ENCODE measurements at regions not wholly inside any gene's neighbourhood (a gene's known extent, or its start where the extent isn't known, plus 50 kb on each side); places are given as distances from the start of the nearest gene placed in this dataset.
"Not testable (repeated sequence)": the region's sequence is repeated elsewhere in the genome, so short reads cannot be mapped to it uniquely, and the experiment has no call there.

DNA sequence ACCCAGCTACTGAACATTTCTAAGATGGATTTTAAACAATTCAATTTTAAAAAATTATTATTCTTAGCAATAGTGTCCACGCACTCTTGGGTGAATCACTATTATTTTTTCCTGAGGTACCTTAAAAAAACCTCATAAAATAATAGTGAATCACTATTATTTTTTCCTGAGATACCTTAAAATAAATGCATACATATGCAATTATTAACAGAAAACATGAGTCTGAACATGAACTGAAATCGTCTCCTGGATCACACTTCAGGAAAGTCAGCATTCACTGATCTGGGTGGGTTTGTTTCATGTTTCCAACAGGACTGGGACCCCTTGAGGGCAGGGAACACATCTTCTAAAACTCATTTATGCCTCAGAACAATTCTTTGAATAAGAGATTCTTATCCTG, 63.1 kb upstream of the IFNLR1 start:
- DNase-seq (no peak), ATAC-seq (ENCODE audit: low FRiP score in 2 of 2) (no peak)
- Histone ChIP-seq H3K27me3 (no peaks in the 10 kb centered on the region), H3K36me3 (no peaks in the 10 kb centered on the region), H3K4me1 (no peaks in the 10 kb centered on the region), H3K9me3 (no peaks in the 10 kb centered on the region), H3K27ac (no peak overlapping the region), H3K4me3 (no peak overlapping the region)
- no peak for TF ChIP-seq POLR2A (IDR thresholded peaks at IDR 0.05)
- TF ChIP-seq, protein P1, sequence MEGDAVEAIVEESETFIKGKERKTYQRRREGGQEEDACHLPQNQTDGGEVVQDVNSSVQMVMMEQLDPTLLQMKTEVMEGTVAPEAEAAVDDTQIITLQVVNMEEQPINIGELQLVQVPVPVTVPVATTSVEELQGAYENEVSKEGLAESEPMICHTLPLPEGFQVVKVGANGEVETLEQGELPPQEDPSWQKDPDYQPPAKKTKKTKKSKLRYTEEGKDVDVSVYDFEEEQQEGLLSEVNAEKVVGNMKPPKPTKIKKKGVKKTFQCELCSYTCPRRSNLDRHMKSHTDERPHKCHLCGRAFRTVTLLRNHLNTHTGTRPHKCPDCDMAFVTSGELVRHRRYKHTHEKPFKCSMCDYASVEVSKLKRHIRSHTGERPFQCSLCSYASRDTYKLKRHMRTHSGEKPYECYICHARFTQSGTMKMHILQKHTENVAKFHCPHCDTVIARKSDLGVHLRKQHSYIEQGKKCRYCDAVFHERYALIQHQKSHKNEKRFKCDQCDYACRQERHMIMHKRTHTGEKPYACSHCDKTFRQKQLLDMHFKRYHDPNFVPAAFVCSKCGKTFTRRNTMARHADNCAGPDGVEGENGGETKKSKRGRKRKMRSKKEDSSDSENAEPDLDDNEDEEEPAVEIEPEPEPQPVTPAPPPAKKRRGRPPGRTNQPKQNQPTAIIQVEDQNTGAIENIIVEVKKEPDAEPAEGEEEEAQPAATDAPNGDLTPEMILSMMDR (IDR thresholded peaks at IDR 0.05) = no peak
- no peak for TF ChIP-seq EP300 (IDR thresholded peaks at IDR 0.05)
- no peak for TF ChIP-seq POLR2AphosphoS5 (IDR thresholded peaks at IDR 0.05)
- WGBS, 2 donors = 95 to 96% methylated on average over 2 of the region's 2 CpGs

DNA sequence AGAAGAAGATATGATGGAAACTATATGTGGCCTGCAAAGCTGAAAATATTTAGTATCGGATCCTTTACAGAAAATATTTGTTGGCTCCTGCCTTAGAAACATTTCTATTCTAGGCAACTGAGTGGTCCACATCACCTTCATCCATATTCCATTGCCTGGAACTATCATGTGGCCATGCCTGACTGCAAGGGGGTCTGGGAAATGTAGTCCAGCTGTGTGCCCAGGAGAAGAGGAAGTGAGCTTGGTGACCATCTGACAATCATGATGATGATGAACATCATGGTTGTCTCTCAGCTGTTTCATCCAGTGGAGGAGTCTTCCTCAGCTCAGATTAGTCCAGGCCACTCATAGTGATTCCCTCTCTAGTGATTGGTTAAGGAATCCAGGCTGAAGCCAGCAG, 61.8 kb upstream of the IFNLR1 start:
- no peaks in the 10 kb centered on the region for H3K4me1 ChIP-seq
- H3K36me3 ChIP-seq = no peaks in the 10 kb centered on the region
- H3K4me3 ChIP-seq = no peak overlapping the region
- no peak for ATAC-seq (ENCODE audit: low FRiP score in 2 of 2)
- TF ChIP-seq EP300 (IDR thresholded peaks at IDR 0.05) = no peak
- TF ChIP-seq POLR2A (IDR thresholded peaks at IDR 0.05) = no peak
- TF ChIP-seq POLR2AphosphoS5 (IDR thresholded peaks at IDR 0.05) = no peak
- TF ChIP-seq, protein P1 (IDR thresholded peaks at IDR 0.05) = no peak
- DNase-seq = no peak
- no peak overlapping the region for H3K27ac ChIP-seq
- 93 to 100% methylated on average over 1 of the region's 1 CpG for WGBS, 2 donors
- H3K9me3 ChIP-seq = no peaks in the 10 kb centered on the region
- no peaks in the 10 kb centered on the region for H3K27me3 ChIP-seq

DNA sequence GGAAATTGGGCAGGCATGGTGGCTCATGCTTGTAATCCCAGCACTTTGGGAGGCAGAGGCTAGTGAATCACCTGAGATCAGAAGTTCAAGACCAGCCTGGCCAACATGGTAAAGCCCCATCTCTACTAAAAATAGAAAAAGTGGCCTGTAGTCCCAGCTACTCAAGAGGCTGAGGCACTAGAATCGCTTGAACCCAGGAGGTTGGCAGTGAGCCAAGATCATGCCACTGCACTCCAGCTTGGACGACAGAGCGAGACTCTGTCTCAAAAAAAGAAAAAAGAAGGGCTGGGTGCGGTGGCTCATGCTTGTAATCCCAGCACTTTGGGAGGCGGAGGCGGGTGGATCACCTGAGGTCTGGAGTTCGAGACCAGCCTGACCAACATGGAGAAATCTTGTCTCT, 60.2 kb upstream of the IFNLR1 start:
- not testable (repeated sequence) for H3K27me3 ChIP-seq; H3K9me3 ChIP-seq; ATAC-seq (ENCODE audit: low FRiP score in 2 of 2); DNase-seq; H3K36me3 ChIP-seq; H3K27ac ChIP-seq; H3K4me1 ChIP-seq; H3K4me3 ChIP-seq
- 81 to 82% methylated on average over 7 of the region's 7 CpGs for WGBS, 2 donors

DNA sequence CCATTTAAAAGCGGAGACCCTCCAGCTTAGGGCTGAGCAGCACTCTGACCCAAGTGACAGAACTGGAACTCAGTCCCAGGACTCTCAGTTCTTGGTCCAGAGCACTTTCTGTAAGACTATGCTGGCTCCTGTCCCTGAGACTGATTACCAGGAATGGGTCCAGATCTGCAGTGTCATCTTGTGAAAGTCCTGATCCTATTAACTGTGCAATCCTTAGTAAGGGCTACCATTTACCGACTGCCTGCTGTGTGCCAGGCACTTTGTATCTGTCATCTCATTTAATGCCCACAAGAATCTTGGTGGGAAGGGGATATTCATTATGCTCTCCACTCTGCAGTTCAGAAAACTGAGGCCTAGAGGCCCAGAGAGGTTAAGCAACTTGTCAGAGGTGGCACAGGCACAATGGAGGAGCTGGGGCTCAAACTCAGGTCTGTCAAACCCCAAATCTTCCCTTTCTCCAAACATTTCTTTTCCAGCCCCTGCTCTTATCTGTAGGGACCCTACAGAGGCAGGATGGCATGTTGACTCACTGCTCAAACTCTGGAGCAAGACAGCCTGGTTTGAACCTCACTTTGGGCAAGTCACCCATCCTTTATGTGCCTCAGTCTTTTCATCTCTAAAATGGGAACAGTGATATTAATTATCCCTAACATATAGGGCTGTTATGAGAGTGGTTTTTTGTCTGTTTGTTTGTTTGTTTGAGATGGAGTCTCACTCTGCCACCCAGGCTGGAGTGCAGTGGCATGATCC, 57.6 kb upstream of the IFNLR1 start:
- Histone ChIP-seq H3K4me3 (no peak overlapping the region), H3K36me3 (no peaks in the 10 kb centered on the region), H3K27me3 (no peaks in the 10 kb centered on the region), H3K9me3 (no peaks in the 10 kb centered on the region), H3K4me1 (no peaks in the 10 kb centered on the region), H3K27ac (no peak overlapping the region)
- 78 to 79% methylated on average over 2 of the region's 2 CpGs for WGBS, 2 donors
- no peak for TF ChIP-seq POLR2A (IDR thresholded peaks at IDR 0.05)
- TF ChIP-seq, protein P1 (IDR thresholded peaks at IDR 0.05) = no peak
- TF ChIP-seq POLR2AphosphoS5 (IDR thresholded peaks at IDR 0.05) = no peak
- no peak for TF ChIP-seq EP300 (IDR thresholded peaks at IDR 0.05)
- no peak for DNase-seq
- no peak for ATAC-seq (ENCODE audit: low FRiP score in 2 of 2)

DNA sequence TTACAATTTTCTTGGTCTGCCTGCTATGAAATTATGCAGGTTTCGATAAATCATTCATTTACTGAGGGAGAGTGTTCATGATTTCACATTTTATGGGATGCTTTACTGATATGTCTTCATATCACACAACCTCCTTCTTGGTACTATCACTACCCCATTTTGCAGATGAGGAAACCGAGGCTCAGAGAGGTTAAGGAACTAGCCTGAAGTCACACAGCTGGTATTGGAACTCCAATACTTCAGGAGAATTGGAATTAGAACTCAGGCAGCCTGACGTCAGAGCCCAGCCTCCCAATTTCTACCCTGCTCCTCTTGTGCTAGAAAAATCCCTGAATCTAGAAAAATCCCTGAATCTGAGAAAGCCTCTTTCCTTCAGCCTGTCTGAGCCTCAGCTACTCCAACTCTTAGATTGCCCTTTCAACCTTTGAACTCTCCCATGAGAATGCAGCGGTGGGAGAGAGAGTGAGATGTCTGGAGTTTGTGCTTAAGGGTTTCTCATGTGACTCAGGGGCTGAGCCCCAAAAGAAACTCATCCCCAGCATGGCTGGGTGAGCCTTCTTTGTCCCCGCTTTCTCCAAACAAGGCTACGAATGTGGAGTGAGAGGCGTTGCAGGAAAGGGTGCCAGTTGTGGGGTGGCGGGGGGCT, 50.8 kb upstream of the IFNLR1 start:
- Histone ChIP-seq H3K4me3 (no peak overlapping the region), H3K27ac (no peak overlapping the region), H3K4me1 (peaks cover 0 to 8% (median 3%) of the 10 kb centered on the region in 4 donors), H3K9me3 (no peaks in the 10 kb centered on the region), H3K36me3 (no peaks in the 10 kb centered on the region), H3K27me3 (no peaks in the 10 kb centered on the region)
- ATAC-seq (ENCODE audit: low FRiP score in 2 of 2) = no peak
- TF ChIP-seq EP300 (IDR thresholded peaks at IDR 0.05) (no peak), POLR2A (IDR thresholded peaks at IDR 0.05) (no peak), POLR2AphosphoS5 (IDR thresholded peaks at IDR 0.05) (no peak)
- TF ChIP-seq, protein P1 (IDR thresholded peaks at IDR 0.05) = no peak
- no peak for DNase-seq
- WGBS, 2 donors = 76 to 84% methylated on average over 8 of the region's 8 CpGs

Measured in upper lobe of left lung (tissue), 6 donors.